HCT116 (cell line): ENCODE measurements at regions not wholly inside any gene's neighbourhood (a gene's known extent, or its start where the extent isn't known, plus 50 kb on each side); places are given as distances from the start of the nearest gene placed in this dataset.

ENCODE experiments used
- ATF3 ChIP-seq: IDR thresholded peaks from 2 replicates; pipeline ENCODE4 v1.6.1; 2012
- CEBPB ChIP-seq: IDR thresholded peaks from 2 replicates; pipeline ENCODE4 v1.6.1; 2012; ENCODE audit warnings: low read depth
- EZH2phosphoT487 ChIP-seq: fragments of 200-600 bp; IDR thresholded peaks from 2 replicates; pipeline ENCODE4 v1.6.1; 2018; ENCODE audit warnings: antibody characterized with exemption, borderline replicate concordance
- TF ChIP-seq, protein P1 (sequence below), 3 experiments: fragments of 200-600 bp in 1 of 3; sonication (generic) in 1 of 3; IDR thresholded peaks in 2 of 3; conservative IDR thresholded peaks in 1 of 3; 2 replicates each; pipeline ENCODE4 v1.5.1; 2012 to 2017; ENCODE audit warnings: low read depth in 2 of 3, low read length in 2 of 3, antibody characterized with exemption in 1 of 3, borderline replicate concordance in 1 of 3, control low read depth in 1 of 3, mild to moderate bottlenecking in 1 of 3, mixed read lengths in 1 of 3, mixed run types in 1 of 3, moderate library complexity in 1 of 3; ENCODE audit not compliant: insufficient read depth in 1 of 3

DNA sequence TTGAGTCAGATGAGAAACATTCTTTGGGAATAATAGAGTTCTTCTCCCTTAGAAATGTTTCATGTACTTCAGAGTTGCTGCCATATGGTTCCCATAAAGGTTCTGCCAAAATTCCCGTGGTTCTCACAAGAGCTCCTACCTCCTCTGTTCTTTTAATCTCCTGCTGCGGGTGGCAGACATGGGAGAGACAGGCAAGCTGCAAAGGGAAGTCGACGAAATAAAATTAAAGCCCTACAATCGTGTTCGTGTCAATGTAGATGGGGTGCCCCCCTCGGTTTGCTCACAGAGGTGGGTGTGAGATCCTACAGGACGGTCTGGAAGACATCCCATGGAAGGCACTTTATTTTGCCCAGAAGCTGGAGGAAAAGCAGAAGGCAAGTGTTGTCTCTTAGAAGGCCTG, 276.0 kb downstream of the RWDD3 start:
- TF ChIP-seq CEBPB (no peak), ATF3 (no peak), EZH2phosphoT487 (no peak)
- TF ChIP-seq, protein P1, sequence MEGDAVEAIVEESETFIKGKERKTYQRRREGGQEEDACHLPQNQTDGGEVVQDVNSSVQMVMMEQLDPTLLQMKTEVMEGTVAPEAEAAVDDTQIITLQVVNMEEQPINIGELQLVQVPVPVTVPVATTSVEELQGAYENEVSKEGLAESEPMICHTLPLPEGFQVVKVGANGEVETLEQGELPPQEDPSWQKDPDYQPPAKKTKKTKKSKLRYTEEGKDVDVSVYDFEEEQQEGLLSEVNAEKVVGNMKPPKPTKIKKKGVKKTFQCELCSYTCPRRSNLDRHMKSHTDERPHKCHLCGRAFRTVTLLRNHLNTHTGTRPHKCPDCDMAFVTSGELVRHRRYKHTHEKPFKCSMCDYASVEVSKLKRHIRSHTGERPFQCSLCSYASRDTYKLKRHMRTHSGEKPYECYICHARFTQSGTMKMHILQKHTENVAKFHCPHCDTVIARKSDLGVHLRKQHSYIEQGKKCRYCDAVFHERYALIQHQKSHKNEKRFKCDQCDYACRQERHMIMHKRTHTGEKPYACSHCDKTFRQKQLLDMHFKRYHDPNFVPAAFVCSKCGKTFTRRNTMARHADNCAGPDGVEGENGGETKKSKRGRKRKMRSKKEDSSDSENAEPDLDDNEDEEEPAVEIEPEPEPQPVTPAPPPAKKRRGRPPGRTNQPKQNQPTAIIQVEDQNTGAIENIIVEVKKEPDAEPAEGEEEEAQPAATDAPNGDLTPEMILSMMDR (IDR thresholded peaks at IDR 0.05 in 2 of 3, conservative IDR thresholded peaks at IDR 0.05 in 1 of 3; ENCODE audit: borderline replicate concordance in 1 of 3, insufficient read depth in 1 of 3, low read depth in 2 of 3, low read length in 2 of 3): no peak
